NCI-H1092 (cell line): ENCODE measurements at regions not wholly inside any gene's neighbourhood (a gene's known extent, or its start where the extent isn't known, plus 50 kb on each side); places are given as distances from the start of the nearest gene placed in this dataset.
A peak's percentile ranks its signal among the peaks of the same experiment; 100 is the strongest.

Source experiments
- DNase-seq: peaks from one replicate; lab custom pipeline; 2025; lab: John Stamatoyannopoulos, UW

DNA sequence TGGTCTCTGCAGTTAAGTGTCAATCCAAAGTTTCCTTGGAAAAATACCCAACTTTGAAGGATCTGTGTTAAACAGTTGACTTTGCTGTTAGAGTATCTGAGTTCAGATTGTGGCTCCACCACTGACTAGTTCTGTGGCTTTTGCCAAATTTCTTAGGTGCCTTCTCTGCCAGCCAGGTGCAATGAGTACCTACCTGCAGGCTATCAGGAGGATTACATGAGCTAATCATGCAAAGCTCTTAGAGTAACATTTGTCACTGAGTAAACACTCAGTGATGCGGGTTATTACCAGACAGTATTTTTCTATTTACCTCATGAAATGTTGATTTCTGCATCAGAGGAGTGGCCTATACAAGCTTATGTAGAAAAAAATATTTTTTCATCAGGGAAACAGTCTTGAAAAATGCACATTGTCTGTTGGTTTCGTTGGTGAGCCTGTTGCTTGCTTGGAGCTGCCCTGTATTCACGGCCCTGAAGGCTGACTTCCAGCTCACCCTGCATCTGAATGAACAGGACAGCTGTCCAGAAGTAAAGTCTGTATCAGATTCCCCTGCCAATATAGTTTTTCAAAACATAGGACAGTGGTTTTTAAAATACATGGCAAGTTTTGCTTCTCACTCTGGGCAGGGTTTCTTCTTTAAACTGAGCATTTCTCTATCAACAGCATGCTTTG is 235.1 kb downstream of the CDCA7 start:
- peak; percentile 15 for DNase-seq

DNA sequence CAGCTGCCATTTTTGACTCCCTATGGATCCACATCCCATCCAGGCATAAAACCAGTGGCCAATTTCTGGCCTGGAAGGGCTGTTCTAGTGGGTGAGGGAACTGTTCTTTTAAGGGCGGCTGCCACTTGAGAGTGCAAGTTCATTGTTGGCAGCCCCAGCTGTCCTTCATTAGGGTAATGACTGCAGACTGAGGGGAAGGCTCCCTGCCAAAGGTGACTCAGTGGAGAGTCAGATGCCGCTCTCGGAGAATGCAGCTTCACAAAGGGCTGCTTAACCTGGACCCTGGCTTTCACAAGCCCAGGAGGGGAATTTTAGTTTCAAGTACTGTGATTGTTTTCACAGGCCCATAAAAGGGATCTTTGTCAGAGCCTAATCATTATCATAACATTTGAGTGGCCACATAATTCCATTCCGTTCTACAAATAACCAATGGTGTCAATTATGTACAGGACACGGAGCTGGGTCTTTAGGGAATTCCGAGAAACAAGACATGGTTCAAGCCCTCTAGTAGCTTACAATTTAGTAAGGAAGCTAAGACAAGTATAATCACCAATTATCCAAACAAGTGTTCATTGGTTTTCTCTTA is 235.7 kb downstream of the CDCA7 start:
- peak; percentile 91 for DNase-seq

DNA sequence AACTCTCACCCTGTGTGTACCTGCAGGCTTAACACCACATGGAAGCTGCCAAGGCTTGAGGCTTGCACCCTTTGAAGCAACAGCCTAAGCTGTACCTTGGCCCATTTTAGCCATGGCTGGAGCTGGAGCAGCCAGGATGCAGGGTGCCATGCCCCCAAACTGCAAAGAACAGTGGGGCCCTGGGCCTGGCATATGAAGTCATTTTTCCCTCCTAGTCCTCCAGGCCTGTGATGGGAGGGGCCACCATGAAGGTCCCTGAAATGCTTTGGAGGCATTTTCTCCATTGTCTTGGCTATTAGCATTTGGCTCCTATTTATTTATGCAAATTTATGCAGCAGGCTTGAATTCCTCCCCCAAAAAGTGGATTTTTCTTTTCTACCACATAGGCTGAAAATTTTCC is 238.4 kb downstream of the CDCA7 start:
- DNase-seq: no peak

GRCh38 chr2:173596244-173596643 is 241.6 kb downstream of the CDCA7 start:
- no peak for DNase-seq

- no peak for DNase-seq
These were observed 243.9 kb downstream of the CDCA7 start for GRCh38 chr2:173598525-173598924.

DNA sequence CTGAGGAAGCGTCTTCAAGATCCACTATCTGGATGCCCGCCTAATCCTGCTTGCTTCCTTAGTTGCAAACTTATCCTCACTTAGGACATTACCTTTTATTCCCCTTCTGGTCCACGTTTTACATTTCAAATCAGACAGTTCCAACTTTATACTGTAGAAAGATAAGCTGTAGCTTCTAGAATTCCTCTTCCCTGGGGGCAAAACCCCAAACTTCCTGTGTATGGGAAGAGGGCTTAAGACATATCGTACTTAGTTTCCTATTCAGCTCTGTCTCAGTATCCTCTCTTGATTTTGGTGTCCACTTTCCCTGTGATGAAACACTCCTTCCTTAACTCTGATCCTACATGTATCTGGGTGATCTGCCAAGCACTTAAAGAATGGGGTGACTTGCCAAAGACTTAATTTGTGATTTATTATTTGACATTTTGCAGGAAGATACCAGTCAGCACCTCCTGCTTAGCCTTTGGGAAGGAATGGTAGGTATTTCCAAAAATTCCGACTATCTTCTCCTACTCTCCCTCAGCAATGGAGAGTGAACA is 245.2 kb downstream of the CDCA7 start:
- no peak for DNase-seq

GRCh38 chr2:173602153-173602795 is 247.6 kb downstream of the CDCA7 start:
- no peak for DNase-seq

- no peak for DNase-seq
These were observed 251.3 kb downstream of the CDCA7 start for GRCh38 chr2:173605994-173606393.

- no peak for DNase-seq
These were observed 252.1 kb downstream of the CDCA7 start for GRCh38 chr2:173606619-173607248.

DNA sequence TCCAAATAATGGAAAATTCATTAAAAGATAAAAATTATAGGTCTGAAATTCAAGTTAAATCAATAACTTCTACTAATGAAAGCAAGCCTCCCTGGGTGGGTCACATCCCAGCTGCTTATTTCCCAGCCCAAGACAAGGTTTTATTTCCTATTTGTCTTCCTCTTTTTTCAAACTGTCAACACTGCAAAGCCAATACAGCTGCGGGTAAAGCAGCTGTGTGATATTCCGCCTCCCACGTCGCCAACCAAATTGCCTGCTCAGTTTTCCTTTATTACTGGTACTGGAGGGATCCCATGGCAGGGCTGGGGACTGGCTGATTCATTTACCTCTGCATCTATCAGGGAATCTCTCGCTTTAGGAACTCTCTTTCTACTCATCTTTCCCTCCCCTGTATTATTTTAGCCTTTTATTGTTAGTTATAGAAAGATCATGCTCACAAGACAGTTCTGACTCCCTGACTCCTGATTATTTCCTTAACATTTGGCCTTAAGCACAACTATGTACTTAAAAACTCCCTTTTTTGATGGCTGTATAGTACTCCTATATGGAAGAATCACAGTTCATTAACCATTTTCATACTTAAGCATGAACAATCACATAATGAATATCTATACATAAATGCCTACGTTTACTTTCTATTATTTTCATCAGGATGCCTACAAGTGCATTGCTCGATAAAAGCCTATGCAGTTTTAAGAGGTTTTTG is 253.1 kb downstream of the CDCA7 start:
- peak; percentile 7 for DNase-seq

DNA sequence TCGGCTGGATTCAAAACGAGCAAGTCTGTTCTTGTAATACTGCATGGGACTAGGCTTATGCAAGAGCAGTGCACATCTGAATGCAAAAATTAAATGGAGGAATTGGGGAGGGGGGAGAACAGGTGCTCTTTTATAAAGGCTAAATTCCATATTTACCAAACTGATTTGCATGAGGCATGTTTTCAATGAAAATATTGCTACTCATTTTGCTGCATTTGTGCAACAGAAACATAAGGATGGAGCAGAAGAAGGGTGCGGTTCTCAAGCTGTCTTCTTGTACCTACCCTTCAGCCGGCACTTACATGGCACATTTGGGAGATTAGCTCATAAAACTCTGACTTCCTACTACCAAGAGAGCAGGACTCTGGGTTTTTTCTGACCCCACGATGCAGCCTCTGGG is 256.4 kb downstream of the CDCA7 start:
- DNase-seq: no peak

GRCh38 chr2:173612354-173612753 is 257.7 kb downstream of the CDCA7 start:
- no peak for DNase-seq

DNA sequence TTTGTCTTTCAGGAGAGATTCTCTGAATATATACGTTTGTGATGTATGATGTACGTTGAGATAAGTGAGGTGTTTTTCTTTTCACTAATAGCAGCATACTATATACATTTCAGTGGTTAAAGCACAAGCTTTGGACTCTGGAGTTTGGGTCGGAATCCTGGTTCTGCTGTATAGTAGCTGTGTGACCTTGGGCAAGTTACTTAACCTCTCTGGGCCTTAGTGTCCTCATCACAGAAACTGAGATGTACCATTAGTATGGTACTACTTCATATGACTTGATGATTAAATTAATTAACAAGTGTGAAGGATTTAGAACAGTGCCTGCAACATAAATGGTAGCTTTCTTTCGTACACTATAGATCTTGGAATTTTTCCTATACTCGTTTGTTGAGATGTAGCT is 258.7 kb downstream of the CDCA7 start:
- no peak for DNase-seq

DNA sequence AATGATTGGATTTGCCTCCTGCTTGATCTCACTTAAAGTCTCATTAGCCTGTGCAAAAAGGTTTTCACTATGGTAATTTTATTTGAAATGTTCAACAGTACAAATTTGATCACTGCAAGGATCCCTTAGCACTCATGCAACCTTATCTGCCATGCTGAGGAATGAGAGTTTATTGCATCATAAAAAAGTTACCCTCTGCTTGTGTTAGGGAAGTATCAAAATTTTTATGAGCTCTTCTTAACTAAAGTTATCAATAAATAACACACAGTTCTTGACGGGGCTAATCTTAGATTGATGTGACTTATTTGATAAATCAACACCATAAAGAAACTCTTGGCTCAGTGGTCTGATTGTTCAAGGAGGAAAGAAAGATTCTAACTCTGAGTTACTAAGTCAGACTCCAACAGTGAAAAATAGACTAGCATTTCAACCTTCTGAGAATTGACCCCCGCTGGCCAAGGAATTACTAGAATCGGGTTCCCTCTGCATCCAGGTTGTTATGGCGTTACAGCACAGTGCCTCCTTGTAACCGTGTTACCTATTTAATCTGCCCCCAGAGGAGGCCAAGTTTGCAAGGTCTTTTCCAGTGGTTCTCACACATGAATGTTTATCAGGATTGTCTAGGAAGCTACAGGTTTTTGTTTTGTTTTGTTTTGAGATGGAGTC is 259.7 kb downstream of the CDCA7 start:
- DNase-seq: no peak

DNA sequence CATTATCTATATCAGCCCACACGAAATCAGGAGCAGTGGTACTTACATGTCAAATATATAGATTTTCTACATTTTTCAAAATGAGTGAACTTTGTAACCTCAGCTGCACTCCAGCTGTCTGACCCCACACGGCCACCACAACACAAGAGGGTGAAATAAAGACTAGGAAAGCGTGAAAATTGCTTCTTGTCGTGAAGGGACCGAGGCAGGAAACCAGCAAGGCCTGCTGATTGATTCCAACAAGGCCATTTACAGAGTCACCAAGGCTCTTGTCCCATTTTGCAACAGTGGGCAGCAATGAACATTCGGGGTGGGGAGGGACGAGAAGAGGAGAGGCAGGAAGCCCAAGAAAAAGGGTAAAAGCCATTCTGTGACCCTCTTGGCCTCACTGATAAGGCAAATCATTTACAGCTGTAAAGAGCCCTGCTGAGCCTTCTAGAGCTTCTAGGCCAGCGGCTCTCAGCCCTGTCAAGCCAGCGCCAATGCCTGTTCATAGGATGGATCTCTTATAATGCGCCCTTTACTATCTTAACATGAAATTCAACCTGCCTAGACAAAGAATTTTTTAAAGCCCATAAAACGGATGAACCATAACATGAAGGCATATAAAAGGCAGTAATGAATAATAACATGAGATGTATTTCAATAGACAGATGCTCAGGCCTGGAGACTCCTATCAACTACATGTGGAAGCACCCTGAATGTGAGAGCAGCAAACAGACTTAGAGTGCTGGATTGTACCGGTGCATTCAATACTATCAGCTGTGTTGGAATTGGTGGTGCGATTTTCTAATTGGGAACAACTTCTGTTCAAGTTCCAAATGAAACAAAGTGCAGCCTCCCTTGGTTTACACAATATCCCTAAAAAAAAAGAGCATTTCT is 269.0 kb downstream of the CDCA7 start:
- no peak for DNase-seq

DNA sequence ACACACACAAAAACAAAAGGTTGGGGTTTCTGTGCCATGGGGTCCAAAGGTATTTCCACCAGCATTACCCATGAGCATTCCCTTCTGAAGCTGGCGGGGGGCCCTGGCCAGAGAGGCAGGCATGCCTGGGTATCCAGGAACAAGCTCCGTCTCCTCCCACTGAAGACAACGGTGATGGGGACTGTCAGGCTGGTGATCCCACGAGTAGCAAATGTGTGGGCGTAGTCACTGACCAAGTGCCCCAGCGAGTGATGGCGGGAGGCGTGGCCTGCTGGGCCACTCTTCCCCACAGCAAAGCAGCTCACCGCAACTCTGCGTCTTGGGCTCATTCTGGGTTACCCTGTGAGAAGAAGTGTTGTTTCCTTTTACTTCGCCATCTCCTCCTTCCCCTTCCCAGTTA is 270.6 kb downstream of the CDCA7 start:
- no peak for DNase-seq

DNA sequence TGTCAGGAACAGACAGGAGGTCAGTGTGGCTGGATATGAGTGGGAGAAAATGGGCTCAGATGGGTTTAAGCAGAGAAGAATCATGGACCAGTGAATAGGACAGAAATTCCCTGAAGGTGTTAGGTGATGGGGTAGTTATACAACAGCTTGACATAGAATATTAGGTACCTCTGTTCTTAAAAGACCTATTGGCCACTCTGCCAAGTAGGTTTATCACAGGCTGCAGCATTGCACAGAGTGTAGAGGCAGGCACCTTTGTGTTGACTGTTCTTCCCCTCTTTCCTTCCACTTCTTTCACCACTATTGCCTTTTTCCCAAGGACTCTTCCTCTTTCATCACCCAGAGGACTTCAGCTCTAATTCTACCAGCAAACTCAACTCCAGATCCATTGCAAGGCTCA is 274.4 kb downstream of the CDCA7 start:
- no peak for DNase-seq

- DNase-seq: no peak
These were observed 275.9 kb downstream of the CDCA7 start for GRCh38 chr2:173630425-173631126.

DNA sequence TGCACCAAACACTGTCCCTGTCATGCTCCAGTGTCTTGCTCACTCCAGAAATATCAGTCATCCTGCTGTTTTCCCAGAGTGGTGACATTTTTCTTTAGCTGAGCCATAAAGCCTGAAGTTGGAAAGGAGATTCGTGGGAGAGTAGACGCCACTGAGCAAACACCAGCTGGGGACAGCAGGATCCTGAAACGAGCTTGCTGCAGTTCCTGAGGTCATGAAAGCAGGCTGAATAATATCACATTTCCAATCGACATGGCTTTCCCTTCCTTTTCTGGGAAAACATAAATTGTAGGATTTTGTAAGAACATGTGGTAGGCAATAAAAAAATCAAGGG is 276.4 kb downstream of the CDCA7 start:
- peak; percentile 16 for DNase-seq

GRCh38 chr2:173644146-173644545 is 289.5 kb downstream of the CDCA7 start:
- DNase-seq: no peak
